Right atrium auricular region (tissue), 2 donors: ENCODE measurements at regions not wholly inside any gene's neighbourhood (a gene's known extent, or its start where the extent isn't known, plus 50 kb on each side); places are given as distances from the start of the nearest gene placed in this dataset.
"Not testable (repeated sequence)": the region's sequence is repeated elsewhere in the genome, so short reads cannot be mapped to it uniquely, and the experiment has no call there.

Experiments
- DNase-seq: peaks from one replicate; pipeline ENCODE4 v3.0.0-alpha.2; 2019; ENCODE audit warnings: low spot score
- H3K27ac ChIP-seq, 2 donors: fragments of 200-600 bp; sonication (generic); 1 replicate in 1 of 2; 2 replicates in 1 of 2; pipeline ENCODE4 v1.5.1; 2016 to 2019
- H3K27me3 ChIP-seq, 2 donors: fragments of 200-600 bp; sonication (generic); one replicate each; pipeline versions ENCODE4 v1.5.1 to v1.6.0; 2017 to 2019
- H3K36me3 ChIP-seq: fragments of 200-600 bp; sonication (generic); one replicate; pipeline ENCODE4 v1.5.1; 2016
- H3K4me1 ChIP-seq, 2 donors: fragments of 200-600 bp; sonication (generic); one replicate each; pipeline versions ENCODE4 v1.5.1 to v1.6.0; 2017 to 2019
- H3K4me3 ChIP-seq, 2 donors: fragments of 200-600 bp; sonication (generic); 1 replicate in 1 of 2; 2 replicates in 1 of 2; pipeline ENCODE4 v1.5.1; 2017 to 2019; ENCODE audit warnings: mild to moderate bottlenecking in 1 of 2, moderate library complexity in 1 of 2
- H3K9me3 ChIP-seq, 2 donors: fragments of 200-600 bp; sonication (generic); one replicate each; pipeline ENCODE4 v1.5.1; 2019
- TF ChIP-seq, protein P1 (sequence below), 2 donors: fragments of 200-600 bp; sonication (generic); IDR thresholded peaks; one replicate each; pipeline ENCODE4 v1.5.1; 2019; ENCODE audit warnings: antibody characterized with exemption in 2 of 2

DNA sequence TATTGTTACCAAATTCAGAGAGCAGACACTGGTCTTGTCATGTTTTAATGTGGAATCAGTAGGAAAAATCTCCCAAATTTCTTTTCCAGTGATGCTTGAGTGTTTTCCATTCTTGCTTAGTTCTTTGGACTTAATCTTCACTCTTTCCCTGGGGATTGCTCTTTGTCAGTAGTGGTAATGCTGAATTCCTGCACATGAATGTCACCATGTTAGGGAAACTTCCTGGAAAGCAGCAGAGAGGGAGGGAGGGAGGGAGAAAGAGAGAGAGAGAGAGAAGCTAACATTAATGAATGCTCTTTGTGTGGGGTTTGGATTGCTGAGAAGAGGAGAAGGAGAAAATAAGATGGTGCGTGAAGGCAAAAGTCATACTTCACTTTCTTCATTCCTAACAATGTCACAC, 295.3 kb upstream of the COBL start:
- Histone ChIP-seq H3K27ac (no peak overlapping the region), H3K4me3 (no peak overlapping the region), H3K9me3 (no peaks in the 10 kb centered on the region), H3K36me3 (no peaks in the 10 kb centered on the region), H3K4me1 (no peaks in the 10 kb centered on the region), H3K27me3 (no peaks in the 10 kb centered on the region)
- no peak for DNase-seq
- TF ChIP-seq, protein P1, sequence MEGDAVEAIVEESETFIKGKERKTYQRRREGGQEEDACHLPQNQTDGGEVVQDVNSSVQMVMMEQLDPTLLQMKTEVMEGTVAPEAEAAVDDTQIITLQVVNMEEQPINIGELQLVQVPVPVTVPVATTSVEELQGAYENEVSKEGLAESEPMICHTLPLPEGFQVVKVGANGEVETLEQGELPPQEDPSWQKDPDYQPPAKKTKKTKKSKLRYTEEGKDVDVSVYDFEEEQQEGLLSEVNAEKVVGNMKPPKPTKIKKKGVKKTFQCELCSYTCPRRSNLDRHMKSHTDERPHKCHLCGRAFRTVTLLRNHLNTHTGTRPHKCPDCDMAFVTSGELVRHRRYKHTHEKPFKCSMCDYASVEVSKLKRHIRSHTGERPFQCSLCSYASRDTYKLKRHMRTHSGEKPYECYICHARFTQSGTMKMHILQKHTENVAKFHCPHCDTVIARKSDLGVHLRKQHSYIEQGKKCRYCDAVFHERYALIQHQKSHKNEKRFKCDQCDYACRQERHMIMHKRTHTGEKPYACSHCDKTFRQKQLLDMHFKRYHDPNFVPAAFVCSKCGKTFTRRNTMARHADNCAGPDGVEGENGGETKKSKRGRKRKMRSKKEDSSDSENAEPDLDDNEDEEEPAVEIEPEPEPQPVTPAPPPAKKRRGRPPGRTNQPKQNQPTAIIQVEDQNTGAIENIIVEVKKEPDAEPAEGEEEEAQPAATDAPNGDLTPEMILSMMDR (IDR thresholded peaks at IDR 0.05), result no peak

- H3K4me3 ChIP-seq, result no peak overlapping the region
- no peaks in the 10 kb centered on the region for H3K27me3 ChIP-seq
- no peaks in the 10 kb centered on the region for H3K4me1 ChIP-seq
- H3K9me3 ChIP-seq, result no peaks in the 10 kb centered on the region
- no peaks in the 10 kb centered on the region for H3K36me3 ChIP-seq
- H3K27ac ChIP-seq, result no peak overlapping the region
- TF ChIP-seq, protein P1 (IDR thresholded peaks at IDR 0.05), result no peak
- no peak for DNase-seq
These were observed 290.8 kb upstream of the COBL start for GRCh38 chr7:51607447-51607846.

GRCh38 chr7:51606601-51607154, 290.1 kb upstream of the COBL start:
- Histone ChIP-seq H3K27ac (no peak overlapping the region), H3K4me1 (no peaks in the 10 kb centered on the region), H3K4me3 (no peak overlapping the region), H3K9me3 (no peaks in the 10 kb centered on the region), H3K27me3 (no peaks in the 10 kb centered on the region), H3K36me3 (no peaks in the 10 kb centered on the region)
- DNase-seq, result no peak
- TF ChIP-seq, protein P1 (IDR thresholded peaks at IDR 0.05), result no peak

DNA sequence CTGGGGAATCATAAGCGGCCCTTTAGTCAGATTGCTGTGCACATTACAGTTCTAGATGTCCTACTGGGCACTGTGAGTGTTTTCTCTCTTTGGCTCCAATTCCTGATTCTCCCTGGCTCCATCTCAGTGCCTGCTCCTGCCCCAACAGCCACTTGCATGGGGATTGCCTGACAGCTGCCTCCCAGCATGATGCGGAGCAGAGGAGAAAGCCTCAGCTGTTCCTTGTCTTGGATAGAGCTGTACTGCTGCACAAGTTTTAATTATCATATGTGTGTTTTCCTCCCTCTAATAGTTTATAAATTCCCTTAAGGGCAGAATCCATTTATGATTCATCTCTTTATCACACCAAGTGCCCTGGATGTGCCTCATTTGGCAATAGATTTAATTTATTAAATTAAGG, 285.8 kb upstream of the COBL start:
- Histone ChIP-seq H3K9me3 (no peaks in the 10 kb centered on the region), H3K27me3 (no peaks in the 10 kb centered on the region), H3K27ac (no peak overlapping the region), H3K4me3 (no peak overlapping the region), H3K36me3 (no peaks in the 10 kb centered on the region), H3K4me1 (no peaks in the 10 kb centered on the region)
- no peak for DNase-seq
- TF ChIP-seq, protein P1 (IDR thresholded peaks at IDR 0.05), result no peak

DNA sequence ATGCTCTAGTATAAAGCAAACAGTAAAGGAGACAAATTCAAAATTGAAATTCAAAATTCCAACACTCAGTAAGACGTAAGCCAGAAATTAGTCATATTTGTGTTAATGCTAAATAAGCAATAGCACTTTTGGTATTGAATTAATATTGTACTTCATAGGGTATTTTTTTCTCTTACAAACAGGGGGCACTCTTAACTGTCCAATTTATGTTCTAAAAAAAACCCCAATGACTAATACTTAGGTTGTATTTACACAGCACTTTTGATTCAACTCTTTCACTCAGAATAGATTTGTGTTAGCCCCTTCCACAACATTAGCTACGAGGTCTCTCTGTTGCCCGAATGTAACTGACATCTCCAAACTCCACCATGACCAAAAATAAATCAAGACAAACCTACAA, 284.9 kb upstream of the COBL start:
- no peak overlapping the region for H3K4me3 ChIP-seq
- TF ChIP-seq, protein P1 (IDR thresholded peaks at IDR 0.05), result no peak
- H3K36me3 ChIP-seq, result no peaks in the 10 kb centered on the region
- no peak for DNase-seq
- H3K27ac ChIP-seq, result no peak overlapping the region
- no peaks in the 10 kb centered on the region for H3K9me3 ChIP-seq
- no peaks in the 10 kb centered on the region for H3K27me3 ChIP-seq
- no peaks in the 10 kb centered on the region for H3K4me1 ChIP-seq

GRCh38 chr7:51599935-51600334, 283.3 kb upstream of the COBL start:
- not testable (repeated sequence) for H3K36me3 ChIP-seq, H3K27me3 ChIP-seq, DNase-seq, H3K27ac ChIP-seq, H3K4me1 ChIP-seq, H3K4me3 ChIP-seq, H3K9me3 ChIP-seq
